RWPE2 (cell line): ENCODE measurements at regions not wholly inside any gene's neighbourhood (a gene's known extent, or its start where the extent isn't known, plus 50 kb on each side); places are given as distances from the start of the nearest gene placed in this dataset.

Experiments
- ATAC-seq: fragments of 200-7000 bp; cut with Tn5 transposase; 3 replicates; pipeline ENCODE4 v1.9.1; 2021; ENCODE audit warnings: low read depth
- DNase-seq: peaks from one replicate; pipeline ENCODE4 v3.0.0-alpha.2; 2020; ENCODE audit warnings: low spot score
- H3K27ac ChIP-seq: fragments of 450-650 bp; 2 replicates; pipeline ENCODE4 v1.5.1; 2017; ENCODE audit warnings: mild to moderate bottlenecking; ENCODE audit not compliant: poor library complexity, severe bottlenecking
- H3K27me3 ChIP-seq: fragments of 250-450 bp; sonication (Bioruptor Pico); 2 replicates; pipeline ENCODE4 v1.5.1; 2021; ENCODE audit warnings: mild to moderate bottlenecking, moderate library complexity; ENCODE audit not compliant: insufficient read depth, poor library complexity, severe bottlenecking
- H3K36me3 ChIP-seq: fragments of 250-450 bp; sonication (Bioruptor Pico); 2 replicates; pipeline ENCODE4 v1.5.1; 2020; ENCODE audit warnings: low read depth, mild to moderate bottlenecking, moderate library complexity
- H3K4me1 ChIP-seq: fragments of 250-450 bp; sonication (Bioruptor Pico); 2 replicates; pipeline ENCODE4 v1.5.1; 2021; ENCODE audit warnings: mild to moderate bottlenecking, moderate library complexity; ENCODE audit not compliant: insufficient read depth, poor library complexity, severe bottlenecking
- H3K4me3 ChIP-seq: fragments of 250-450 bp; sonication (Bioruptor Pico); 2 replicates; pipeline ENCODE4 v1.5.1; 2021; ENCODE audit warnings: mild to moderate bottlenecking, moderate library complexity; ENCODE audit not compliant: severe bottlenecking
- H3K9me3 ChIP-seq: fragments of 250-450 bp; sonication (Bioruptor Pico); 2 replicates; pipeline ENCODE4 v1.5.1; 2021; ENCODE audit warnings: mild to moderate bottlenecking, moderate library complexity; ENCODE audit not compliant: severe bottlenecking
- CTCF ChIP-seq: fragments of 450-650 bp; IDR thresholded peaks from one replicate; pipeline ENCODE4 v1.5.1; 2017; ENCODE audit warnings: mild to moderate bottlenecking, moderate library complexity; ENCODE audit not compliant: poor library complexity, severe bottlenecking

- H3K4me3 ChIP-seq: no peak overlapping the region
- no peak overlapping the region for H3K27ac ChIP-seq
- no peaks in the 10 kb centered on the region for H3K9me3 ChIP-seq
- DNase-seq: no peak
- no peaks in the 10 kb centered on the region for H3K4me1 ChIP-seq
- ATAC-seq: no peak
- H3K36me3 ChIP-seq: no peaks in the 10 kb centered on the region
- TF ChIP-seq CTCF: no peak
- H3K27me3 ChIP-seq: no peaks in the 10 kb centered on the region
These were observed 210.5 kb downstream of the ERMARD start for GRCh38 chr6:169961772-169962561.

- H3K4me3 ChIP-seq: no peak overlapping the region
- H3K27ac ChIP-seq: no peak overlapping the region
- TF ChIP-seq CTCF: no peak
- no peaks in the 10 kb centered on the region for H3K9me3 ChIP-seq
- DNase-seq (no peak), ATAC-seq (no peak)
- H3K36me3 ChIP-seq: no peaks in the 10 kb centered on the region
- H3K4me1 ChIP-seq: no peaks in the 10 kb centered on the region
- no peaks in the 10 kb centered on the region for H3K27me3 ChIP-seq
These were observed 209.6 kb downstream of the ERMARD start for GRCh38 chr6:169960886-169961611.

- no peak for TF ChIP-seq CTCF
- Histone ChIP-seq H3K36me3 (no peaks in the 10 kb centered on the region), H3K4me1 (no peaks in the 10 kb centered on the region), H3K4me3 (no peak overlapping the region), H3K9me3 (no peaks in the 10 kb centered on the region), H3K27me3 (no peaks in the 10 kb centered on the region), H3K27ac (no peak overlapping the region)
- no peak for ATAC-seq
- DNase-seq: no peak
These were observed 209.1 kb downstream of the ERMARD start for GRCh38 chr6:169960521-169960885.

GRCh38 chr6:169960003-169960344 lies 208.6 kb downstream of the ERMARD start:
- Histone ChIP-seq H3K9me3 (no peaks in the 10 kb centered on the region), H3K4me1 (no peaks in the 10 kb centered on the region), H3K4me3 (no peak overlapping the region), H3K27ac (no peak overlapping the region), H3K27me3 (no peaks in the 10 kb centered on the region), H3K36me3 (no peaks in the 10 kb centered on the region)
- TF ChIP-seq CTCF: no peak
- DNase-seq (no peak), ATAC-seq (no peak)
